GM13976 (cell line): ENCODE measurements at regions not wholly inside any gene's neighbourhood (a gene's known extent, or its start where the extent isn't known, plus 50 kb on each side); places are given as distances from the start of the nearest gene placed in this dataset.

Experiments
- DNase-seq: peaks from one replicate; pipeline ENCODE4 v3.0.0; 2012; ENCODE audit warnings: low spot score
- CTCF ChIP-seq: IDR thresholded peaks from 2 replicates; pipeline ENCODE4 v1.5.1; 2012; ENCODE audit warnings: borderline replicate concordance, mild to moderate bottlenecking; ENCODE audit not compliant: insufficient read depth; ENCODE audit errors: extremely low read depth, missing control alignments, control extremely low read depth
- in situ Hi-C: fragments of 300-500 bp; cut with MboI; formaldehyde crosslinking; loops from one replicate; pipeline ENCODE4 v1.12.0; 2022; ENCODE audit warnings: low sequenced_read_pairs, mixed read lengths, inconsistent platforms; ENCODE audit not compliant: unreplicated experiment

GRCh38 chr1:5415606-5416005 lies 576.6 kb downstream of the NPHP4 start:
- no peak for TF ChIP-seq CTCF
- in situ Hi-C loops = no loop called here
- no peak for DNase-seq

GRCh38 chr1:5410652-5411051 lies 581.6 kb downstream of the NPHP4 start:
- no peak for DNase-seq
- no peak for TF ChIP-seq CTCF

GRCh38 chr1:5408401-5408800 lies 583.8 kb downstream of the NPHP4 start:
- in situ Hi-C loops = no loop called here
- TF ChIP-seq CTCF = no peak
- no peak for DNase-seq

More at GRCh38 chr1:5410652-5411051, 581.6 kb downstream of the NPHP4 start:
- in situ Hi-C loops = no loop called here

- DNase-seq = no peak
- no peak for TF ChIP-seq CTCF
- in situ Hi-C loops = no loop called here
Measured at GRCh38 chr1:5405263-5405662, 587.0 kb downstream of the NPHP4 start.

- DNase-seq = no peak
- in situ Hi-C loops = no loop called here
- no peak for TF ChIP-seq CTCF
Measured at GRCh38 chr1:5404412-5405203, 587.6 kb downstream of the NPHP4 start.

GRCh38 chr1:5403935-5404334 lies 588.3 kb downstream of the NPHP4 start:
- in situ Hi-C loops = no loop called here
- no peak for TF ChIP-seq CTCF
- DNase-seq = no peak

- no peak for DNase-seq
- no peak for TF ChIP-seq CTCF
- in situ Hi-C loops = no loop called here
Measured at GRCh38 chr1:5402618-5403017, 589.6 kb downstream of the NPHP4 start.
